ENCODE measurements at regions not wholly inside any gene's neighbourhood (a gene's known extent, or its start where the extent isn't known, plus 50 kb on each side); places are given as distances from the start of the nearest gene placed in this dataset.

GRCh38 chr4:141402712-141403111 is 182.0 kb downstream of the ZNF330 start:
- TF ChIP-seq CTCF (IDR thresholded peaks at IDR 0.05; ENCODE audit: extremely low read depth in 1 of 2, insufficient read depth in 1 of 2, low read depth in 1 of 2, low read length in 2 of 2): no peak
- TF ChIP-seq POLR2A (IDR thresholded peaks at IDR 0.05; ENCODE audit: low read depth, low read length): no peak
- no peak for TF ChIP-seq POLR2AphosphoS5 (IDR thresholded peaks at IDR 0.05; ENCODE audit: insufficient read depth, low read depth, low read length)
- no peak for TF ChIP-seq GATA2 (IDR thresholded peaks at IDR 0.05; ENCODE audit: insufficient read depth, insufficient read length, low read depth, low read length)
- no peak for TF ChIP-seq MAX (IDR thresholded peaks at IDR 0.05; ENCODE audit: insufficient read depth, insufficient read length)
- no peak for TF ChIP-seq EZH2 (IDR thresholded peaks at IDR 0.05; ENCODE audit: borderline replicate concordance, low read depth, low read length, severe bottlenecking)
- no peak for TF ChIP-seq JUN (IDR thresholded peaks at IDR 0.05; ENCODE audit: borderline replicate concordance, insufficient read depth, insufficient read length, low read depth)
- no peak for TF ChIP-seq FOS (IDR thresholded peaks at IDR 0.05; ENCODE audit: borderline replicate concordance, insufficient read depth, low read length)
